Prostate gland (tissue), 2 donors: ENCODE measurements at regions not wholly inside any gene's neighbourhood (a gene's known extent, or its start where the extent isn't known, plus 50 kb on each side); places are given as distances from the start of the nearest gene placed in this dataset.

Experiments used
- DNase-seq: peaks from one replicate; pipeline ENCODE4 v3.0.0-alpha.2; 2019; ENCODE audit warnings: low spot score
- H3K27ac ChIP-seq, 2 donors: fragments of 200-600 bp; sonication (generic); 2 replicates each; pipeline ENCODE4 v1.5.1; 2017 to 2019
- H3K27me3 ChIP-seq: fragments of 200-600 bp; sonication (generic); replicated peaks from 2 replicates; pipeline ENCODE4 v1.5.1; 2019; ENCODE audit not compliant: insufficient read depth
- H3K36me3 ChIP-seq, 2 donors: fragments of 200-600 bp; sonication (generic); 1 replicate in 1 of 2; 2 replicates in 1 of 2; pipeline versions ENCODE4 v1.5.1 to v1.8.1; 2017 to 2019
- H3K4me1 ChIP-seq: fragments of 200-600 bp; sonication (generic); replicated peaks from 2 replicates; pipeline ENCODE4 v1.5.1; 2019
- H3K4me3 ChIP-seq, 2 donors: fragments of 200-600 bp; sonication (generic); 2 replicates each; pipeline ENCODE4 v1.5.1; 2017 to 2019
- H3K9me3 ChIP-seq: fragments of 200-600 bp; sonication (generic); 2 replicates; pipeline ENCODE4 v1.5.1; 2017
- POLR2A ChIP-seq: fragments of 450-650 bp; IDR thresholded peaks from one replicate; pipeline ENCODE4 v1.6.1; 2016; ENCODE audit warnings: antibody characterized with exemption, mild to moderate bottlenecking
- POLR2AphosphoS5 ChIP-seq: sonication (generic); formaldehyde crosslinking; IDR thresholded peaks from one replicate; pipeline ENCODE4 v1.6.1; 2017; ENCODE audit warnings: antibody characterized with exemption
- WGBS: methylation state at CpG from one replicate; pipeline ENCODE4 v1.1.5; 2018; 5-methylcytosine and 5-hydroxymethylcytosine counted together
- intact Hi-C: fragments of 100-400 bp; cut with DNase I; formaldehyde crosslinking; loops from one replicate; pipeline ENCODE4 v1.14.2; 2022
- TF ChIP-seq, protein P1 (sequence below), 4 experiments: fragments of 200-600 bp in 2 of 4; fragments of 450-650 bp in 2 of 4; sonication (generic) in 2 of 4; IDR thresholded peaks; 1 replicate in 3 of 4; 2 replicates in 1 of 4; pipeline ENCODE4 v1.5.1; 2016 to 2019; ENCODE audit warnings: antibody characterized with exemption in 4 of 4, mild to moderate bottlenecking in 2 of 4, moderate library complexity in 2 of 4

DNA sequence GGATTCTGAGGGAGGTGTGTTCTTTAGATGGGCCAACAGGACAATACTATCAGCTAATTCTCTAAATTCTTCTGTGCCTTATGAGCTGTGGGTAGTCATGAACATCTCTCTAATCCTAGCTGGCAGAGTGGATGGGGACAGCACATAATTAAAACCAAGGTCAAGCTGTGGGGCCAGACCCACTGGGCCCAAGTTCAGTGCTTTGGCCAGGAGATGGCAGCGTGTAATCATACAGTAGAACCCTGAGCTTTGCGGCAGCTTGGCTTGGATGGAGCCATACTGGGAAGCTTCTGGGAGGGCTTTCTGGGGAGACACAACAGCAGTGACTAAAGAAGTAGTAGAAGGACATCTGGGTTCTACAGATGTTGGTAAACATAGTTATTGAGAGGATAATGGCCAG, 140.3 kb upstream of the CXCL13 start:
- no peak overlapping the region for H3K27ac ChIP-seq
- no peaks in the 10 kb centered on the region for H3K4me1 ChIP-seq
- 86% methylated on average over 2 of the region's 2 CpGs for WGBS
- no peaks in the 10 kb centered on the region for H3K36me3 ChIP-seq
- no peaks in the 10 kb centered on the region for H3K27me3 ChIP-seq
- TF ChIP-seq, protein P1, sequence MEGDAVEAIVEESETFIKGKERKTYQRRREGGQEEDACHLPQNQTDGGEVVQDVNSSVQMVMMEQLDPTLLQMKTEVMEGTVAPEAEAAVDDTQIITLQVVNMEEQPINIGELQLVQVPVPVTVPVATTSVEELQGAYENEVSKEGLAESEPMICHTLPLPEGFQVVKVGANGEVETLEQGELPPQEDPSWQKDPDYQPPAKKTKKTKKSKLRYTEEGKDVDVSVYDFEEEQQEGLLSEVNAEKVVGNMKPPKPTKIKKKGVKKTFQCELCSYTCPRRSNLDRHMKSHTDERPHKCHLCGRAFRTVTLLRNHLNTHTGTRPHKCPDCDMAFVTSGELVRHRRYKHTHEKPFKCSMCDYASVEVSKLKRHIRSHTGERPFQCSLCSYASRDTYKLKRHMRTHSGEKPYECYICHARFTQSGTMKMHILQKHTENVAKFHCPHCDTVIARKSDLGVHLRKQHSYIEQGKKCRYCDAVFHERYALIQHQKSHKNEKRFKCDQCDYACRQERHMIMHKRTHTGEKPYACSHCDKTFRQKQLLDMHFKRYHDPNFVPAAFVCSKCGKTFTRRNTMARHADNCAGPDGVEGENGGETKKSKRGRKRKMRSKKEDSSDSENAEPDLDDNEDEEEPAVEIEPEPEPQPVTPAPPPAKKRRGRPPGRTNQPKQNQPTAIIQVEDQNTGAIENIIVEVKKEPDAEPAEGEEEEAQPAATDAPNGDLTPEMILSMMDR (IDR thresholded peaks at IDR 0.05) = peak in 3 of 4 experiments; percentile 59 to 72 (median 69)
- peak; percentile 16 for TF ChIP-seq POLR2AphosphoS5
- no peak for TF ChIP-seq POLR2A
- no peaks in the 10 kb centered on the region for H3K9me3 ChIP-seq
- intact Hi-C loops = no loop called here
- H3K4me3 ChIP-seq = no peak overlapping the region
- peak; percentile 29 for DNase-seq

DNA sequence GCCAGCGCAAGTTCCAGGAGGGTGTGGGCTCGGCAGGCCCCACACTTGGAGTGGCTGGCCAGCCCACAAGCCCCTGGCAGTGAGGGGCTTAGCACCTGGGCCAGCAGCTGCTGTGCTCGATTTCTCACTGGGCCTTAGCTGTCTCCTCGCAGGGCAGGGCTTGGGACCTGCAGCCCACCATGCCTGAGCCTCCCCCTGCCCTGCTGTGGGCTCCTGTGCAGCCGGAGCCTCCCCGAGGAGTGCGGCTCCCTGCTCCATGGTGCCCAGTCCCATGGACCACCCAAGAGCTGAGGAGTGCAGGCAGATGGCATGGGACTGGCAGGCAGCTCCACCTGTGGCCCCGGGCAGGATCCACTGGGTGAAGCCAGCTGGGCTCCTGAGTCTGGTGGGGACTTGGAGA, 139.2 kb upstream of the CXCL13 start:
- H3K9me3 ChIP-seq = no peaks in the 10 kb centered on the region
- TF ChIP-seq POLR2AphosphoS5 = no peak
- no peaks in the 10 kb centered on the region for H3K27me3 ChIP-seq
- intact Hi-C loops = no loop called here
- H3K36me3 ChIP-seq = no peaks in the 10 kb centered on the region
- no peak overlapping the region for H3K4me3 ChIP-seq
- H3K4me1 ChIP-seq = peaks cover 2% of the 10 kb centered on the region
- WGBS = 89% methylated on average over 7 of the region's 8 CpGs
- no peak overlapping the region for H3K27ac ChIP-seq
- no peak for DNase-seq

DNA sequence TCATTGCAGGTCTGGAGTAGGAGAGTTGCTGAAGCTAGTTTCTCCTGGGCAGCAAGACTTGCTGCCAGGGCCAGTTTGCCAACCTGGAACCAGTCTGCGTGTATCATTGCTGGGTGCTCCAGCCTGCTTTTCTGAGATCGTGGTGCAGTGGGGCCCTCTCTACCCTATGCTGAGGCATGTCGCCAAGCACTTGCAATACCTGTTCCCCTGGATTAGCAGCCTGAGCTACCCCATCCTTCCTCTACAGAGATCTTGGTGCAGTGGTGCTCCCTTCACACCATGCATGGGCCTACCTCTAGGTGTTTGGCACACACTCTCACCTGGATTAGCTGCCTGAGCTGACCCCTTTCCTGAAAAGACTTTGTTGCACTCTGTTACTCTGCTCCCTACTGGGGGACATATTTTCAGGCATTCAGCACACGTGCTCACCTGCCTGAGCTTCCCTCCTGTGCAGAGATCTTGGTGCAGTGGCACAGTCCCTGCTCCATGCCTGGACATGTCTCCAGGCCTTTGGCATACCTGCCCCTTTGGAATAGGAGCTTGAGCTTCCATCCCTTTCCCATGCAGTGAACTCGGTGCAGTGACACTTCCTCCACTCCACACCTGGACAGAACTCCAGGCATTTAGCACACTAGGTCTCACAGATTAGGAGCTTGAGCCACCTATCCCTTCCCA, 133.7 kb upstream of the CXCL13 start:
- Histone ChIP-seq H3K9me3 (no peaks in the 10 kb centered on the region), H3K27me3 (no peaks in the 10 kb centered on the region), H3K4me1 (peaks cover 3% of the 10 kb centered on the region), H3K27ac (peak overlapping the region; percentile 5 to 8), H3K36me3 (no peaks in the 10 kb centered on the region), H3K4me3 (no peak overlapping the region)
- DNase-seq = peak; percentile 80
- intact Hi-C loops = no loop called here
- TF ChIP-seq POLR2A (no peak), POLR2AphosphoS5 (peak; percentile 69)
- TF ChIP-seq, protein P1 (IDR thresholded peaks at IDR 0.05) = no peak
- WGBS = 50% methylated on average over 5 of the region's 5 CpGs

DNA sequence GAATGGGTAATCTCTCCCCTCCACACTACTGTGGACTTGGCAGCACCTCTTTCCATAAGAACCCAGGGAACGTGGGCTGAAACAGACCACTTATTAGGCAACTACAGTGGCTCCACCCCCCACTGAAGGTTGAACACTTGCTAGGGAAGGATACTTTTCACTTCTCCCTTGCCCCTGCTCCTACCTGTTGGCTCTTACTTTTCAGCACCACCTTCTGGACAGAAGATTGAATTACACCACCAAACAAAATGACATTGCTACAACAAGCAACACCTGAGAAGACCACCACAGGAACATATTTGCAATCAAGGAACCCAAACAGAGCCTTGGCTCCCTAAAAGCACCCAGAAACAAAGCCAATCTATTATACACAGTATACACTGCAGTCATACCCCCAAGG, 132.1 kb upstream of the CXCL13 start:
- TF ChIP-seq POLR2AphosphoS5 (no peak), POLR2A (no peak)
- TF ChIP-seq, protein P1 (IDR thresholded peaks at IDR 0.05) = peak in 1 of 4 experiments; percentile 15
- Histone ChIP-seq H3K27me3 (no peaks in the 10 kb centered on the region), H3K4me1 (peaks cover 3% of the 10 kb centered on the region), H3K36me3 (no peaks in the 10 kb centered on the region), H3K9me3 (no peaks in the 10 kb centered on the region), H3K4me3 (no peak overlapping the region), H3K27ac (no peak overlapping the region)
- intact Hi-C loops = no loop called here
- no peak for DNase-seq
- 72% methylated on average over 1 of the region's 1 CpG for WGBS

DNA sequence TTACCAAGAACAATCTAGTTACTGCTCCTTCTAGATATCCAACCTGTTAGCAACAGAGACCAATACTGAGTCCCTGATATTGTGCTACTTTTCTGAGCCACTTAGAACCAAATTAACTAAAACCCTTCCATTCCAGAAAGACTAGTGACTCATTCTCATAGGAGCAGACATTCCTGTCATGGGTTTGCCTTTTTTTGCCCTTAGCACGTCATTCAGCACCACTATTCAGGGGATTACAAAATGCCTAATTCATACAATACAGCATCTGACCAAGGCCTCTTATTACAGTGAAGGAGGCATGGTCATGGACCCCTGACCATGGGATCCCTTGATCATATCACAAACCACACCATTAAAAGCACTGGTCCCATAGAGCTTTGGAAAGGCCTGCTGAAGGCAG, 123.8 kb upstream of the CXCL13 start:
- Histone ChIP-seq H3K27me3 (no peaks in the 10 kb centered on the region), H3K9me3 (no peaks in the 10 kb centered on the region), H3K27ac (no peak overlapping the region), H3K4me1 (no peaks in the 10 kb centered on the region), H3K36me3 (no peaks in the 10 kb centered on the region), H3K4me3 (no peak overlapping the region)
- DNase-seq = no peak
- 61% methylated on average over 1 of the region's 1 CpG for WGBS
- intact Hi-C loops = no loop called here
- TF ChIP-seq POLR2AphosphoS5 (no peak), POLR2A (no peak)
- TF ChIP-seq, protein P1 (IDR thresholded peaks at IDR 0.05) = no peak
